Esophagus (tissue), 2 donors: ENCODE measurements at regions not wholly inside any gene's neighbourhood (a gene's known extent, or its start where the extent isn't known, plus 50 kb on each side); places are given as distances from the start of the nearest gene placed in this dataset.

Source experiments
- H3K27ac ChIP-seq, 2 donors: one replicate each; pipeline ENCODE4 v1.5.1; 2013; ENCODE audit warnings: low read depth in 2 of 2, mild to moderate bottlenecking in 2 of 2, inconsistent platforms in 1 of 2, low read length in 1 of 2, moderate library complexity in 1 of 2
- H3K27me3 ChIP-seq, 2 donors: one replicate each; pipeline ENCODE4 v1.6.1; 2013; ENCODE audit warnings: low read length in 2 of 2, control low read depth in 1 of 2, mild to moderate bottlenecking in 1 of 2; ENCODE audit not compliant: insufficient read depth in 2 of 2, control insufficient read depth in 1 of 2
- H3K36me3 ChIP-seq, 2 donors: one replicate each; pipeline ENCODE4 v1.6.1; 2013; ENCODE audit warnings: low read length in 1 of 2; ENCODE audit not compliant: control insufficient read depth in 2 of 2, insufficient read depth in 2 of 2
- H3K4me1 ChIP-seq, 2 donors: one replicate each; pipeline ENCODE4 v1.6.1; 2013; ENCODE audit warnings: low read length in 1 of 2; ENCODE audit not compliant: control insufficient read depth in 2 of 2, insufficient read depth in 2 of 2
- H3K4me3 ChIP-seq, 2 donors: one replicate each; pipeline ENCODE4 v1.5.1; 2013; ENCODE audit warnings: low read length in 2 of 2, mild to moderate bottlenecking in 2 of 2, low read depth in 1 of 2, moderate library complexity in 1 of 2
- H3K9me3 ChIP-seq, 2 donors: one replicate each; pipeline ENCODE4 v1.6.1; 2013; ENCODE audit warnings: mild to moderate bottlenecking in 2 of 2, low read depth in 1 of 2, low read length in 1 of 2, moderate library complexity in 1 of 2; ENCODE audit not compliant: control insufficient read depth in 2 of 2, insufficient read depth in 1 of 2
- WGBS, 2 donors: extraction: QIAGEN DNeasy Blood & Tissue Kit; methylation state at CpG; one replicate each; pipeline ENCODE4 v1.1.7; 2013; 5-methylcytosine and 5-hydroxymethylcytosine counted together
- donor health status: healthy with polysubstance abuse.
- donor health status: Bipolar disorder and iron deficiency.

DNA sequence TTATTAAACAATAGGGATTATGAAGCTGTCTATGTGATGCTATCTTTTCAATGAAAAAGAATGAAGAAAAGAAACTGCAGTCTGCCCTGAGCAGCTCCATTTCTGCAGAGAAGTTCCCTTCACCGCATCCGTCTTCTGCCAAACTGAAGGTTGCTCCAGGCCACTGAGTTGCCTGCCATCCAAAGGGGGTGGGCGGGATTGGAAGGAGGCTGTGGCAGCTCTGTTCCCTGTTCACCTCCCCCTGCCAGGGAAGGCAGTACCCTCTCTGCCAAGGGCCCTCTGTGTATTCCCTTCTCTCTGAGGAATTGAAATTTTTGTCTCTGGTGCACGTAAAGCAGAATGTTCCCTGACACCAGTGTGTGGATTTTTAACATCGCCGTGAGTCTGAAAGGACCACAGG, 243.1 kb upstream of the GHITM start:
- Histone ChIP-seq H3K4me1 (no peaks in the 10 kb centered on the region), H3K4me3 (no peak overlapping the region), H3K9me3 (no peaks in the 10 kb centered on the region), H3K27ac (no peak overlapping the region), H3K27me3 (no peaks in the 10 kb centered on the region), H3K36me3 (no peaks in the 10 kb centered on the region)
- 89 to 90% methylated on average over 6 of the region's 6 CpGs for WGBS, 2 donors

DNA sequence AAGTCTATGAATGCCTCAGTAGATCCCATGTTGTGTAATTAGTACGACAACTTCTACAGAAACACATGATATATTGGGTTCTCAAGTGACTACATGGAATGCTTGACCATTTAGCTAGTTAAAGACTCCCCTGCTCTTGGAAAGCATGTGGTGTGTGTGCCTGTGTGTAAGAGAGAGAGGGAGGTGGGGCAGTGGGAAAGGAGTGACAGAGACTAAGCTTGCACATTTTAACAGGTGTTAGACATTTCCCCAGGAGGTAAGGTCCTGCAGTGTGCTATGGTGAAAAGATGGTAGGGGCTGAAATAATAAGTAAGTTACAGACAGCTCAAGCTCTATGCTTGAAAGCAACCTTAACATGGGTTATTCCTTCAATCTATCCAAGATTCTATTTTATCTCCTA, 241.7 kb upstream of the GHITM start:
- no peaks in the 10 kb centered on the region for H3K4me1 ChIP-seq
- H3K9me3 ChIP-seq: no peaks in the 10 kb centered on the region
- H3K27ac ChIP-seq: no peak overlapping the region
- H3K36me3 ChIP-seq: no peaks in the 10 kb centered on the region
- no peak overlapping the region for H3K4me3 ChIP-seq
- no peaks in the 10 kb centered on the region for H3K27me3 ChIP-seq
- WGBS, 2 donors: 57 to 76% methylated on average over 1 of the region's 1 CpG

DNA sequence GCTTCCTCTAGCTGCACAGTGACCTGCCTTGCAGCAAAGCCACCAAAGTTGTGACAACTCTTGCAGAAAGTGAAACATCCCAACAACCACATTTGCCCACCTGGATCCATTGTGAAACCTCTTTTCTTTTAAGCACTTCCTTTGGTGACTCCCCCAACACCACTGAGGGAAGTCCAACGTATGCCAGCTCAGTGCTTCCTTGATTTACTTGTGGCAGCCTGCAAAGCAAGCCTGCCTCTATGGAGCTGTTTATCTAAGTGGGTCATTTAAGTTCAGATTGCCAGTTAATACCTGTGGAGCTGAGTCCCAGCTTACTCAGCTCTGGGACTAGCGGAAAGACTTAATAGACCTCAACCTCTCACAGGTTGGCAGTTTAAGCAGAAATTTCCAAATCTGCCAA, 230.8 kb upstream of the GHITM start:
- Histone ChIP-seq H3K9me3 (peaks cover 0 to 2% of the 10 kb centered on the region in 2 donors), H3K27me3 (no peaks in the 10 kb centered on the region), H3K27ac (no peak overlapping the region), H3K36me3 (no peaks in the 10 kb centered on the region), H3K4me3 (no peak overlapping the region), H3K4me1 (no peaks in the 10 kb centered on the region)
- WGBS, 2 donors: 56% methylated on average over 2 of the region's 2 CpGs

DNA sequence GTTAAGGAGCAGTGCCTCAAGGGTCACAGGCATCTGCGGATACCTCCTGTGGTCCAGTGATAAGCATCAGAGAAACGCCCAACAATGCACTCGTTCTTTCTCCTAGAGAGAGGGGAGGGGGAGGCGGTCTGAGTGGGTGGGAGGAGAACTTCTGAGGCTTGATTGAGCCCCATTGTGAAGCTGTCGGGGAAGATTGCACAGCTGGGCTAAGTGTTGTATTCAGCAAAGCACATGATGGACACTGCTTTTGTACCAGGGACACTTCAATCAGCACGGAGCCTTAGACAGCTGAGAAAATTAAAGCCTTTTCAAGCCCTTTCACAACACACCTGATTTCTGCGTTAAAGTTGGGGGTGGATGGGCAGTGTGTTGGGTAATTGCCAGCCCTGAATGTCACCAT, 230.3 kb upstream of the GHITM start:
- WGBS, 2 donors: 42 to 51% methylated on average over 7 of the region's 7 CpGs
- Histone ChIP-seq H3K4me3 (no peak overlapping the region), H3K36me3 (no peaks in the 10 kb centered on the region), H3K27ac (no peak overlapping the region), H3K27me3 (no peaks in the 10 kb centered on the region), H3K4me1 (no peaks in the 10 kb centered on the region), H3K9me3 (peaks cover 0 to 2% of the 10 kb centered on the region in 2 donors)

DNA sequence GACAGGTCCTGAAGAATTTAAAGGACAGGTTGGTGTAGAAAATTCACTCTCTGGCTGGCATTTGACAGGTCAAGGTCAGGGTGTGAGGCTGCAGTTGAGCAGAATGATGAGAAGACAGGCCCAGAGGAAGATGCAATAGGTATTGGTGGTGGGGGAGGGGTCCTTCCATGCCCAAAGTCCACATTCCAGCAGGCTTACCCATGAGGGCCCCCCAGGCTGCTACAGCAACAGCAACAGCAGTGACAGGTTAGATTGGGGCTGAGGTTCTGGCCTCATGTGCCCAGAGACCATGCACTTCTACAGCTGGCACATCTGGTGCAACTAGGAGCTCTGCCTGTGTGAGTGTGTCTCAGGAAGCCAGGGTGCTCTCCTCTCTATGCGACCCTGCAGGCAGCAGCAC, 223.5 kb upstream of the GHITM start:
- Histone ChIP-seq H3K36me3 (no peaks in the 10 kb centered on the region), H3K4me3 (no peak overlapping the region), H3K27ac (no peak overlapping the region), H3K4me1 (no peaks in the 10 kb centered on the region), H3K27me3 (no peaks in the 10 kb centered on the region), H3K9me3 (no peaks in the 10 kb centered on the region)
- 40 to 50% methylated on average over 1 of the region's 1 CpG for WGBS, 2 donors

DNA sequence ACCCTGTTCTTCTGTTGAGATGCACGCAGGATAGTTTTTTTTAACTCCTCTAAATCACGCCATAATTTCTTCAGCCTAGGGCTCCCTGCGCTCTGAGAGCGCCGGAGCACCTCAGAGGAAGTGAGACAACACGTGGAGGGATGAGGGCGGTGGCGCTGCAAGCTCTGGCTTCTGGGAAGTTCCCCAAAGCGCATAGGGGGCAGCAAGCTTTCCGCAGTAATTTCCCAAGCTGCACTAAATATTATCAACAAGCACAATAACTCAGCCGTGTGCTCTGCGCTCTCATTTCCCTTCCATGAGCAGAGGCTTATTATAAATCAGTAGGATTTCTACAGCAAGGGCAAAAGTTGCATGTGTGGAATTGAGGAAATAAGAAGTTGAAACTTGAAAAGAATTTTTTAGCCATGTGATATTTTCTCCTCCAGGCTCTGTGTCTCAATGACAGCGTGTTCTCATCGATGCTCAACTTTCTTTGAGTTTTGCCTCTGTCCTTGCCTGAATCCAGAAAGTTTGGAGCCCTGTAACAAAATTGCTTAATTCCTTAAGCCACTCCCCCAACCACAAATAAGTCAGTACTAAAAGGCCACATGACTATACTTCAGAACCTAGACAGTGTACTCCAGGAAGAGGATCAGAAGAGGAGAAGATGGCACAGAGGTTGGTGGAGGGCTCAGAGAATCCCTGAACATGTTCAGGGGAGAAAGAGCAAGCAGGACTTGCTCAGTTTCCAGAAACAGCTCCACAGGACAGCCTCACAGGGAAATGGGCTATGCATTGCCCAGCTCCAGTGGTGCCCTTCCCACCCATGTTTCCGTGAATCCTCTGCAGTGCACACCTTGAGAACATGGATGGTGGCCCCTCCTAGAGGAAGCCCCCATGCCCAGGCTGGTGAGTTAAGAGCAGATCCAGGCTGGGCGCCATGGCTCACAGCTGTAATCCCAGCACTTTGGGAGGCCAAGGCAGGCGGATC, 221.5 kb upstream of the GHITM start:
- no peaks in the 10 kb centered on the region for H3K27me3 ChIP-seq
- no peaks in the 10 kb centered on the region for H3K4me1 ChIP-seq
- H3K36me3 ChIP-seq: no peaks in the 10 kb centered on the region
- WGBS, 2 donors: 54 to 61% methylated on average over 17 of the region's 17 CpGs
- H3K4me3 ChIP-seq: no peak overlapping the region
- no peak overlapping the region for H3K27ac ChIP-seq
- H3K9me3 ChIP-seq: no peaks in the 10 kb centered on the region

DNA sequence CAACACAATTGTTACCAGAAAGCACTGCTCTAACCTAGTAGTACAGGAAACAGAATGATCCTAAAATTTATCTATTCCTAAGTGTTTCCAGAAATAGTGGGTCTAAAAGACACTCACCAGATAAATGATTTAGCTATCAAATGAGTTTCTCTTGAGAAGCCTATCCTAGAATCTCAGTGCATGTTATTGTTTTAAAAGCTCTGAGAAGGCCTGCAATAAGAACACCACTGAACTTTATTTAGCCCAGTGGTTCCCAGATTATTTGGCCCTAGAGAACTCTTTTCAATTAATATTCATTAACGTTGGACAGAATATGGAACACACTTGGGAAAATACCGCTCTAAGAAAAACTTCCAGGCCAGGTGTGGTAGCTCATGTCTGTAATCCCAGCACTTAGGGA, 220.1 kb upstream of the GHITM start:
- Histone ChIP-seq H3K27me3 (no peaks in the 10 kb centered on the region), H3K27ac (no peak overlapping the region), H3K9me3 (no peaks in the 10 kb centered on the region), H3K4me3 (no peak overlapping the region), H3K4me1 (no peaks in the 10 kb centered on the region), H3K36me3 (no peaks in the 10 kb centered on the region)
- WGBS, 2 donors: 81 to 89% methylated on average over 2 of the region's 2 CpGs

DNA sequence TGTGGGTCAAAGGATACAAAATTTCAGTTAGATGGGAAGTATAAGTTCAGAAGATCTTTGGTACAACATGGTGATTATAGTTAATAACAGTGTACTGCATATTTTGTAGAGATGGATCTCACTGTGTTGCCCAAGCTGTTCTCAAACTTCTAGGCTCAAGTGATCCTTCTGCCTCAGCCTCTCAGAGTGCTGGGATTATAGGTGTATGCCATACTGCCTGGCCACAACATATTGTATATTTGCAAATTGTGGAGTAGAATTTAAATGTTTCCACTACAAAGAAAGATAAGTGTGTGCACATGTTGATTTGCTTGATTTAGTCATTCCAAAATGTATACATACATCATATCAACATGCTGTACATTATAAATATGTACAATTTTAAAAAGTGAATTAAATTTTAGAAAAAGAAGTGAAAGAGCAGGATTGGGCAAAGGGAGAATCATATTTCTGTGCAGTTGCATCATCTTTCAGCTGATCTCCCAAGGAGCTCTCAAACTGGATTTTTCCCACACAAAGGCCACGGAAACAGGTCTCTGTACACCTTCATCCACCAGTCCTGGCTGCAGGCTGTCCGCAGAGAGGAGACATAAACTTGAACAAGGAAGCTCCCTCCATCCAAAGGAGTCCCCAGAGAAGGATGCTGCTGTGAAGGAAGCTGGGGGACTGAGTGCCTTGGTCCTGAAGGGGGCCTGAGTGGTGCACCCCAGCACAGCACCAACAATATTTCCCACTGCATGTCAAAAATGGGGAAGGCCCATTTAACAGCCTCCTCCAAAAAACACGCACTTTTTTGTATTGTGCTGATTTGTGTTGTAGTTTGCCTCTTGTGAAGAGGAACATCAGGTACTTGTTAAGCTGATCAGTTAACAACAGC, 217.1 kb upstream of the GHITM start:
- Histone ChIP-seq H3K4me3 (no peak overlapping the region), H3K4me1 (no peaks in the 10 kb centered on the region), H3K27ac (no peak overlapping the region), H3K9me3 (no peaks in the 10 kb centered on the region), H3K36me3 (no peaks in the 10 kb centered on the region), H3K27me3 (no peaks in the 10 kb centered on the region)
- WGBS, 2 donors: 82 to 86% methylated on average over 3 of the region's 3 CpGs

DNA sequence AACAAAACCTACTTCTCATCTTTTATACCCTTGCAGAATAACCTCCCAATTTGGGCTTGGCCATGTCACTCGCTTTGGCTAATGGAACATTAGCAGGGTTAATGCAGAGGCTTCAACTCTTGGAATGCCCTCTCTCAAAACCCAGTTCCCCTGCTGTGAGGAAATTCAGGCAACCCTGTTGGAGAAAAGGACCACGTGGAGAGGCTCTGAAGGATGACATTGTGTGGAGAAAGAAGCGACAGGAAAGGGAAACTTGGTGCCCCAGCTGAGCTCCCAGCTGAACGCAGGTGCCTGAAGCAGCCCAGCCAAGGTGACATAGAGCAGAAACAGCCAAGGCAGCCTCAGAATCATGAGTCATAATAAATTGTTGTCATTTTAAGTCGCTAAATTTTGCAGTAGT, 214.2 kb upstream of the GHITM start:
- Histone ChIP-seq H3K4me3 (no peak overlapping the region), H3K4me1 (no peaks in the 10 kb centered on the region), H3K27me3 (no peaks in the 10 kb centered on the region), H3K36me3 (no peaks in the 10 kb centered on the region), H3K9me3 (no peaks in the 10 kb centered on the region), H3K27ac (no peak overlapping the region)
- 40 to 43% methylated on average over 5 of the region's 5 CpGs for WGBS, 2 donors
